ENCODE measurements at regions not wholly inside any gene's neighbourhood (a gene's known extent, or its start where the extent isn't known, plus 50 kb on each side); places are given as distances from the start of the nearest gene placed in this dataset.
"Not testable (repeated sequence)": the region's sequence is repeated elsewhere in the genome, so short reads cannot be mapped to it uniquely, and the experiment has no call there.

GRCh38 chr5:174529925-174530681 lies 194.3 kb upstream of the MSX2 start:
- DNase-seq (ENCODE audit: low read depth in 4 of 4, low spot score in 2 of 4) = no peak

- no peak for DNase-seq (ENCODE audit: low read depth in 4 of 4, low spot score in 2 of 4)
These were observed 192.6 kb upstream of the MSX2 start for GRCh38 chr5:174531782-174532191.

GRCh38 chr5:174532455-174533453 lies 191.6 kb upstream of the MSX2 start:
- DNase-seq (ENCODE audit: low read depth in 4 of 4, low spot score in 2 of 4) = no peak

GRCh38 chr5:174533751-174534241 lies 190.6 kb upstream of the MSX2 start:
- DNase-seq (ENCODE audit: low read depth in 4 of 4, low spot score in 2 of 4) = no peak

- no peak for DNase-seq (ENCODE audit: low read depth in 4 of 4, low spot score in 2 of 4)
These were observed 188.7 kb upstream of the MSX2 start for GRCh38 chr5:174535669-174536068.

- not testable (repeated sequence) for DNase-seq (ENCODE audit: low read depth in 4 of 4, low spot score in 2 of 4)
These were observed 184.6 kb upstream of the MSX2 start for GRCh38 chr5:174539823-174540222.

- DNase-seq (ENCODE audit: low read depth in 4 of 4, low spot score in 2 of 4) = no peak
These were observed 182.3 kb upstream of the MSX2 start for GRCh38 chr5:174542037-174542436.

- no peak for DNase-seq (ENCODE audit: low read depth in 4 of 4, low spot score in 2 of 4)
These were observed 181.9 kb upstream of the MSX2 start for GRCh38 chr5:174542471-174542870.

GRCh38 chr5:174545926-174546325 lies 178.5 kb upstream of the MSX2 start:
- no peak for DNase-seq (ENCODE audit: low read depth in 4 of 4, low spot score in 2 of 4)

GRCh38 chr5:174547814-174548213 lies 176.6 kb upstream of the MSX2 start:
- DNase-seq (ENCODE audit: low read depth in 4 of 4, low spot score in 2 of 4) = no peak

- DNase-seq (ENCODE audit: low read depth in 4 of 4, low spot score in 2 of 4) = no peak
These were observed 175.1 kb upstream of the MSX2 start for GRCh38 chr5:174549254-174549653.

- DNase-seq (ENCODE audit: low read depth in 4 of 4, low spot score in 2 of 4) = no peak
These were observed 174.4 kb upstream of the MSX2 start for GRCh38 chr5:174550026-174550425.

GRCh38 chr5:174552428-174552827 lies 172.0 kb upstream of the MSX2 start:
- DNase-seq (ENCODE audit: low read depth in 4 of 4, low spot score in 2 of 4) = no peak

- DNase-seq (ENCODE audit: low read depth in 4 of 4, low spot score in 2 of 4) = no peak
These were observed 170.8 kb upstream of the MSX2 start for GRCh38 chr5:174553556-174553955.

- no peak for DNase-seq (ENCODE audit: low read depth in 4 of 4, low spot score in 2 of 4)
These were observed 168.7 kb upstream of the MSX2 start for GRCh38 chr5:174555726-174556125.

- DNase-seq (ENCODE audit: low read depth in 4 of 4, low spot score in 2 of 4) = no peak
These were observed 167.6 kb upstream of the MSX2 start for GRCh38 chr5:174556756-174557155.

- no peak for DNase-seq (ENCODE audit: low read depth in 4 of 4, low spot score in 2 of 4)
These were observed 166.2 kb upstream of the MSX2 start for GRCh38 chr5:174558190-174558589.

- no peak for DNase-seq (ENCODE audit: low read depth in 4 of 4, low spot score in 2 of 4)
These were observed 165.2 kb upstream of the MSX2 start for GRCh38 chr5:174559141-174559540.

- DNase-seq (ENCODE audit: low read depth in 4 of 4, low spot score in 2 of 4) = no peak
These were observed 164.8 kb upstream of the MSX2 start for GRCh38 chr5:174559566-174560090.

- DNase-seq (ENCODE audit: low read depth in 4 of 4, low spot score in 2 of 4) = no peak
These were observed 163.5 kb upstream of the MSX2 start for GRCh38 chr5:174560861-174561260.

GRCh38 chr5:174563040-174563439 lies 161.3 kb upstream of the MSX2 start:
- DNase-seq (ENCODE audit: low read depth in 4 of 4, low spot score in 2 of 4) = not testable (repeated sequence)

Measured in left renal cortex interstitium (tissue), 4 donors.